ACC112 (cell line): ENCODE measurements at regions not wholly inside any gene's neighbourhood (a gene's known extent, or its start where the extent isn't known, plus 50 kb on each side); places are given as distances from the start of the nearest gene placed in this dataset.

Experiments
- H2AFZ ChIP-seq: fragments of 200-600 bp; sonication (generic); one replicate; pipeline ENCODE4 v1.6.0; 2017; ENCODE audit warnings: antibody characterized with exemption, low read length; ENCODE audit not compliant: unreplicated experiment
- H3K27ac ChIP-seq: fragments of 200-600 bp; sonication (generic); 2 replicates; pipeline ENCODE4 v1.5.1; 2014; ENCODE audit warnings: low read depth, mild to moderate bottlenecking, antibody characterized with exemption, low read length, moderate library complexity
- H3K27me3 ChIP-seq: fragments of 200-600 bp; sonication (generic); 2 replicates; pipeline ENCODE4 v1.6.1; 2014; ENCODE audit warnings: mild to moderate bottlenecking, antibody characterized with exemption, low read length, moderate library complexity, mixed read lengths; ENCODE audit not compliant: insufficient read depth
- H3K36me3 ChIP-seq: fragments of 200-600 bp; sonication (generic); 2 replicates; pipeline ENCODE4 v1.6.1; 2016; ENCODE audit warnings: mild to moderate bottlenecking, antibody characterized with exemption, low read length, moderate library complexity, mixed read lengths; ENCODE audit not compliant: insufficient read depth
- H3K4me1 ChIP-seq: fragments of 200-600 bp; sonication (generic); one replicate; pipeline ENCODE4 v1.6.1; 2016; ENCODE audit warnings: low read length, mixed read lengths; ENCODE audit not compliant: insufficient read depth, unreplicated experiment, control insufficient read depth
- H3K4me3 ChIP-seq: fragments of 200-600 bp; sonication (generic); 2 replicates; pipeline ENCODE4 v1.5.1; 2014; ENCODE audit warnings: mild to moderate bottlenecking, low read depth, low read length
- H3K79me2 ChIP-seq: fragments of 200-600 bp; sonication (generic); one replicate; pipeline ENCODE4 v1.6.0; 2016; ENCODE audit warnings: low read length; ENCODE audit not compliant: control insufficient read depth, unreplicated experiment, insufficient read depth

DNA sequence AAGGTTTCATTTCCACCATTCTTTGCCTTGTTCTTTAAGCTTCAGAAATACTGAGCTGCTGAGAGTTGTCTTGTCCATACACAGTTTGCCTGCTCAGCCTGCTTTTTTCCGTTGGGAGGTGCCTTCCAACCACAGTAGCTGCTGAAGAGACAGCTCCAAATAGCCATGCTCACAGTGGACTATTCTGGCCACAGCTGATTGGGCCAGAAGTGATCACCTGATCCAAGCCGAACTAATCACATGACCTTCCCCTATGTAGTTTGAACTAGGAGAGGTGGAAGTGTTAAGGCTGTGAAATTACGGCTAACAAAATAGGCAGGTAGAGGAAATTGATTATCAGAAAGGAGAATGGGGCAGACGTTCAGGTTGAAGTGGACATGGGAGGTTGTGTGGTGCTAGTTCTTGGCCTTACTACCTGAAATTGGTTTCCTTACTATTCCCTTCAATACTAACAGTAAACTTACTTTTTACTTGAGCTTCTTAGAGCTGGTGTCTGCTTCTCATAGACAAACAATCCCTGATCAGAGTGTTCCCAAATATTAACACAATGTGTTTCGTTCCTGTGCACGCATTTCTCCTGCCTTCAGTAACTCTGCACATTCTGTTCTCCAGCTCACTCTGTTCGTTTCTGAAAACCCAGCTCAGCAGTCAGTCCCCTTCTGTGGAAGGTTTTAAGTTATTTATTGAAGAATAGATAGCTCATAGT lies 136.1 kb downstream of the RWDD3 start:
- Histone ChIP-seq H2AFZ (no peak overlapping the region), H3K4me3 (no peak overlapping the region), H3K27me3 (peaks cover 7% of the 10 kb centered on the region; the same call in 1 of the 2 replicates), H3K79me2 (no peaks in the 10 kb centered on the region), H3K4me1 (no peaks in the 10 kb centered on the region), H3K36me3 (no peaks in the 10 kb centered on the region), H3K27ac (no peak overlapping the region)

DNA sequence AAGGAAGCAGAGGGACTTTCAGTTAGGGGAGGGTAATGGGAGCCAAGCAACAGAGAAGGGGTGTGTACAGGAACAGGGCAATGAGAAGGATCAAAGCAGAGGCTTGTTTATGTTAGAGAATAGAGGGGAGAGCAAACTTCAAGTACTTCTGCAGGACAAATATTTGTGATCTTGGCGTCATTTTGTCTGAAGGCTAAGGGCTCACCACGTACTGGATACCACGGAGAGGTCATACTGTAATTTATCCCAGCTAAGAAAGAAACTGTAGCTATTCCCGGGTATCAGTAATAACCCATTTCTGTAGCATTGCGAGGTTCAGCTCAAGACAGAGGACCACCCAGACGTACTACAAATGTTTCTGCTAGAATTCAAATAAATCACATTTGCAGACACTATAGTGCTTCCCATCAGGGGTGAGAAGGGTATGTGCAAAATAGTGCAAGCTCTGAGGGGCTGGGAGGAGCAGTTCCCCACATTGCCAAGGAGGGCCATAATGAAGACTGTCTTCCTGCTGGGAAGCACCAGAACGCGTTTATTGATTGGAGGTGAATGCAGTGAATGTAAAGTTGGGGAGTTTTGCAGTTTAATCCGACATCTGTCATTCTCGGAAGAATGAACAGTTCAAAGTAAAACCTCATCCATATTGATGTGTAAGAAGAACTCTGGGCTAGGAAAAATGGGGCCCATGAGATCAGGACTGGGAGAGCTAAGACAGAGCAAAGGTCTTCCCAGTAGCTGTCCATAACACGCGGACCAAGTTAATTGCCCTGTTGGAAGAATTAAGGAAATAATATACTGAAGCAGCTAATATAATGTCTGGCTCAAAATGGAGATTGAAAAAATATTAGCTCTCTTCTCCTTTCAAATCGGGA lies 136.9 kb downstream of the RWDD3 start:
- Histone ChIP-seq H3K4me3 (no peak overlapping the region), H3K27me3 (peaks cover 7% of the 10 kb centered on the region; the same call in 1 of the 2 replicates), H2AFZ (no peak overlapping the region), H3K4me1 (no peaks in the 10 kb centered on the region), H3K27ac (no peak overlapping the region), H3K36me3 (no peaks in the 10 kb centered on the region), H3K79me2 (no peaks in the 10 kb centered on the region)

DNA sequence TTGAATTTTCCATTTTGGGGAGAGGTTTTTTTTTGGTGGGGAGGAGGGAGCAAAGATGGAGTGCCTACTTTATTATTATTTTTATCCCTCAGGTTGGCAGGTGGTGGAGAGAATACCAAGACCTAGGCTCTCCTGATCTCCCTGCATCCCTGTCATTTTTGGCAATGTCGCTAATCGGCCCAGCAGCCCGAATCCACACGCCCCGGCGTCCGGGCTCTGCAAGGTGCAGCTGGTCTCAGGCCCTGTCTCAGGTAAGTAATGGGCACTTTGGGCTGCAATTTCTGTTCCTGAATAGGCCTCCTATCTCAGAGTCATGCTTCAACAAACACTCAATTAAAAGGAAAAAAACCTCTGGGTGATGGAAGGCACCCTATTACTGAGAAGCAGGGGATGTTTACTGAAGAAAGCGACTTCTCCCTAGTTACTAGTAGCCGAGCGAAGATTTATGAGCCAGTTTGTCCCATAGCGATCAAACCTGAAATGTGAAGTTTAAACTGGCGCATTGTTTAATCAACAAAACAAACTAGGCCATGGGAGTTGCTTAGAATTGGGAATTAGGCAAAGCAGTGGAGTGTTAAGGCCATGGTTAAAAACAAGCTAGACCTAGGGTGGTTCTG lies 137.8 kb downstream of the RWDD3 start:
- Histone ChIP-seq H3K36me3 (no peaks in the 10 kb centered on the region), H2AFZ (no peak overlapping the region), H3K4me3 (no peak overlapping the region), H3K27ac (no peak overlapping the region), H3K27me3 (peaks cover 7% of the 10 kb centered on the region; the same call in 1 of the 2 replicates), H3K4me1 (no peaks in the 10 kb centered on the region), H3K79me2 (no peaks in the 10 kb centered on the region)

DNA sequence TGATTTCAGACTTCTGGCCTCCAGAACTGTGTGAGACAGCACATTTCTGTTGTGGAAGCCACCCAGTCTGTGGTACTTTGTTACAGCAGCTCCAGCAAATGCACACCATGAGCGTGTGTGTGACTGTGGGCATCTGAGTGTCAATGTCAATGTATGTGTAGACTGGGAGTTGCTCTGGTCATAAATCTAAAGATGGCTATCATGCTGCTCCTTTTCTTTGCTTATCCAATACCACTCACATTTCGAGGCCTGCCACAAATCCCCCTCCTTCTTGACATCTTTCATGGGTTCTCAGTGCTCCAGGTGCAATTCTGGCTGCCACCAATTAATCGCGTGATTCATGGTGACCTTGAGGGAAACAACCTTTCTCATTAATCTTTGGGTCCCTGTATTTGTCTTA lies 141.2 kb downstream of the RWDD3 start:
- Histone ChIP-seq H3K27ac (no peak overlapping the region), H3K4me3 (no peak overlapping the region), H2AFZ (no peak overlapping the region), H3K4me1 (no peaks in the 10 kb centered on the region), H3K36me3 (no peaks in the 10 kb centered on the region), H3K79me2 (no peaks in the 10 kb centered on the region), H3K27me3 (no peaks in the 10 kb centered on the region)

DNA sequence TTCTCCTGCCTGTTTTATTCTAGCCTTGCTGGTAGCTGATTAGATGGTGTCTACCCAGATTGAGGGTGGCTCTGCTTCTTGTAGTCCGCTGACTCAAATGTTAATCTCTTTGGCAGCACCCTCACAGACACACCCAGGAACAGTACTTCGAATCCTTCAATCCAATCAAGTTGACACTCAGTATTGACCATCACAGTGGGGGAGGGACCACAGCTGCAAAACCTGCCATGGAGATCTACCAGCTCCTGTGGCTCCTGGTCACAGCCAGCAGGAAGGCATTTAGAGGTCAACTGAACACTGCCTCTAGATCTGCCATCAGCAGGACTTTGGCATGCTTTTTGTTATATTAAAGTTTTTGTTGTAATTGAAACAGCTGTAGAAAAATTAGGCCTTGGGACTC lies 146.9 kb downstream of the RWDD3 start:
- Histone ChIP-seq H3K27me3 (no peaks in the 10 kb centered on the region), H2AFZ (no peak overlapping the region), H3K36me3 (no peaks in the 10 kb centered on the region), H3K79me2 (no peaks in the 10 kb centered on the region), H3K4me3 (no peak overlapping the region), H3K4me1 (no peaks in the 10 kb centered on the region), H3K27ac (no peak overlapping the region)

DNA sequence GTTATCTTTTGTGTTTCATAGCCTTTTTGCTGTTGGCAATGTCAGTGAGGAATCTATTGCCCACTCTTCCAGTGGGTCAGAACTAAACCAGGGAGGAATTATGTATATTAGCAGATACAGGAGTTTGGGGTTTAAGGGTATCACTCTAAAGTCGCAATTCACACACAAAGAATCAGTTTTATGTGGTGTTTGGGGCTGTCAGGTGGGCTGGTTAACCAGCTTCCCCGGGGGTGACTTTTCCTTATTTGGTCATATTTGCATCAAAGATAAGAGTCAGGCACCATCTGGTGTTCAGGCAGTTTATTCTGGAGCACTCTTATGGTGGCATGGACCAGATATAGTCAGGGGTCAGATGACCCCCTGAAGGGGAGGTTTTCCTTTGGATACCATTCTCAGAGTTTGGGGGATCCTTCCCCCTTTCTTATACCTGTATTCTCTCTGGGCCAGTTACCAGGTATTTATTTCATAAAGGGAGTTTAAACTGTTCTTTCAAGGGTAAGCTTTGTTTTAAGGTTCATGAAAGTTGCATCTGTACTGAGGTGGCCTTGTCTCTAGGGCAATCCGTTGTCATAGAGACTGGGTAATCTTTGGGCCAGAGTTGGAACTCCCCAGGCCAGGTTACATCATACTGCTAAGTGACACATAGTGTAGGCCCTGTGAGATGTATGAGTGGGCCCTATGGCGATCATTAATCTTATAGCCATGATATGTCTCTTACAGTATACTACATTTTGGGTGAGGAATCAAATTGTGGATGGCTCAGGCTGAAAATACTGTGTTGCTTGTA lies 148.2 kb downstream of the RWDD3 start:
- no peak overlapping the region for H3K27ac ChIP-seq

DNA sequence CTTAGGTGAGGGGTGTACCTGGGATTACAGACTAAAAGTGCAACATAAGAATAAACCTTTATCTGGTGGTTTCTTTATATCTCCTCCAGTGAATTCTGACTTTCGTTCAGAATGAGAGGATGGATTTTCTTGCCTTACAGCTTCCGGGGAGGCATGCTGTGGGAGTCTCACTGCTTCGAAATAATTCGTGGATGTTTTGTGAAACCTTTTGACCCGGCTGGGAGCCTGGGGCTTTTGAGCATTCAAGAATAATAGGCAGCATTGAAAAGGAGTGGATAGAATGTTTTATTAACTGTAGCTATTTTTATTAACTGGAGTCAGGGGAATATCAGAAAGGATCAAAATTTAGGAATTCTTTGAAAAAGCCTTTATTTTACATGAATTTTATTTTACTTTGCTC lies 149.1 kb downstream of the RWDD3 start:
- Histone ChIP-seq H2AFZ (no peak overlapping the region), H3K27ac (no peak overlapping the region), H3K27me3 (no peaks in the 10 kb centered on the region), H3K4me1 (no peaks in the 10 kb centered on the region), H3K79me2 (no peaks in the 10 kb centered on the region), H3K4me3 (no peak overlapping the region), H3K36me3 (no peaks in the 10 kb centered on the region)

More for the DNA sequence above, 148.2 kb downstream of the RWDD3 start:
- Histone ChIP-seq H3K36me3 (no peaks in the 10 kb centered on the region), H3K79me2 (no peaks in the 10 kb centered on the region), H3K27me3 (no peaks in the 10 kb centered on the region), H3K4me3 (no peak overlapping the region), H2AFZ (no peak overlapping the region), H3K4me1 (no peaks in the 10 kb centered on the region)

DNA sequence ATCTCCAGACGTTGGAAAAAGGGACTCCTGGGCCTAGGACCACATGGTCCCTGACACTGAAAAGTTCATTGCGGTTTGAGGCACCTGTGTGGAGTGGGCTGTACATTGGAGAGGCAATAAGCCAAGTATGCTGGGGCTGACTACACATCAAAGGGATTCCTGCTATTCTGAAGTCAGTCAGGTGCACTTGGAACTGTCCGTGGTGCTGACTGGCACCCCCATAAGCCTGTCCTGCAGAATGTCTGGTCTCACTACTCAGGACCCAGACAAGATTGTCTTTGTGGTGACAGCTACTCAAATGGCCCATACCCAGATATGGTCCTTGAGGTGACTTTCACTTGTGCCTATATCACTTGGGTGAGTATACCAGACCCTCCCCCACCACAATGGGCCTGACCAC lies 150.6 kb downstream of the RWDD3 start:
- H3K27me3 ChIP-seq = no peaks in the 10 kb centered on the region

DNA sequence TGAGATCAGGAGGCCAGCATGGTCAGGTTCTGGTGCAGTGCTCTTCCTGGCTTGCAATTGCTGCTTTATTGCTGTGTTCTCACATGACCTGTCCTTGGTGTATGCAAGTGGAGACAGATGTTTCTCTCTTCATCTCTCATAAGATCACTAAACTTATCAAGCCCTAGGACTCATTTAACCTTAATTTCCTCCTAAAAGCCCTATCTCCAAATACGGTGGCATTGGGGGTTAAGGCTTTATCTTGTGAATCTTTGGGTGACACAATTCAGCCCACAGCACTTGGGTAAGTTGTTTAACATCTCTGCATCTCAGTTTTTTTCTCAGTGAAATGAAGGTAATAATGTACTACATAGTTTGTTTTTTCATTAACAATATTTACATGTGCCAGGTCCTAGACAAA lies 152.4 kb downstream of the RWDD3 start:
- Histone ChIP-seq H3K4me3 (no peak overlapping the region), H3K27me3 (no peaks in the 10 kb centered on the region), H3K4me1 (no peaks in the 10 kb centered on the region), H3K27ac (no peak overlapping the region), H3K79me2 (no peaks in the 10 kb centered on the region), H2AFZ (no peak overlapping the region), H3K36me3 (no peaks in the 10 kb centered on the region)

More for the DNA sequence above, 150.6 kb downstream of the RWDD3 start:
- Histone ChIP-seq H3K4me1 (no peaks in the 10 kb centered on the region), H3K4me3 (no peak overlapping the region), H3K79me2 (no peaks in the 10 kb centered on the region), H2AFZ (no peak overlapping the region), H3K27ac (no peak overlapping the region), H3K36me3 (no peaks in the 10 kb centered on the region)

DNA sequence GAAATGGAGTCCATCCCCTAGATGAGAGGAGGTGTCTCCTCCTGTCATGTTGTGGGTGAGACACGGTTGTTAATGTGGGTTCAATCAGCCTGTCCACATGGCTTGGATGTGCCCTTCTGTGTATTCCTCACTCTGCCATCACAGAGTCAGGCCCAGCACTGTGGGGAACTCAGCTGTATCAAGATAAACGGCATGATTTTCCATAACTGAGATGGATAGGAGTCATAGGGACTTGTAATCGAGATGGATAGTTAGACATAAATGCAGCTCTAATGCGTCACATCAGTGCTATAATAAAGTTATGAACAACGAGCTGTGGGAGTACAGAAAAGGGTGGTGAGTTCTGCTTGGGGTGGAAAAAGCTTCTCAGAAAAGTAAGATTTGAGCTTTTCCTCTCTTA lies 152.9 kb downstream of the RWDD3 start:
- Histone ChIP-seq H3K4me1 (no peaks in the 10 kb centered on the region), H3K36me3 (no peaks in the 10 kb centered on the region), H3K4me3 (no peak overlapping the region), H3K27ac (no peak overlapping the region), H3K27me3 (no peaks in the 10 kb centered on the region), H2AFZ (no peak overlapping the region), H3K79me2 (no peaks in the 10 kb centered on the region)
